Middle frontal gyrus (tissue), 1 donor: ENCODE measurements at regions not wholly inside any gene's neighbourhood (a gene's known extent, or its start where the extent isn't known, plus 50 kb on each side); places are given as distances from the start of the nearest gene placed in this dataset.

Experiments
- DNase-seq: peaks from one replicate; pipeline ENCODE4 v3.0.0-alpha.2; 2015; ENCODE audit warnings: low spot score; ENCODE audit errors: extremely low spot score

- DNase-seq = no peak
Measured at GRCh38 chr20:39248171-39248861, 286.2 kb downstream of the DHX35 start.

DNA sequence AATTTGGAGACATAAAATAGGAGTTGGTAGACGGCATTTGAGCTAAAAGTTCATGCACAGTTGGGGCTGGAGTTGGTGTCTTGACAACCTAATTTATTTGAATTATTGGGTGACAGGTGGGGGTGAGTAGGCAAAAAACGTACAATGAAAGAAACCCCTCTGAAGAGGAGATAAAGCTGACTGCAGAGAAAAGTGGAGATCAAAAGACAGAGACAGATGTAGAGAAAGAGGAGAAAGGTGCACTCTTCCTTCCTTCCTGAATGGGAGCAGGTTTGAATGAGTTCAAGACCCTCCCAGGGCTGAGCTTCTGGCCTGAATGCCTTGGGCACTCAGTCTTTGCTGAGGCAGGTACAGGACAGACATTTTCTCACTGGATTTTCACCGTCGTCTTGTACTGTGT, 284.3 kb downstream of the DHX35 start:
- no peak for DNase-seq

DNA sequence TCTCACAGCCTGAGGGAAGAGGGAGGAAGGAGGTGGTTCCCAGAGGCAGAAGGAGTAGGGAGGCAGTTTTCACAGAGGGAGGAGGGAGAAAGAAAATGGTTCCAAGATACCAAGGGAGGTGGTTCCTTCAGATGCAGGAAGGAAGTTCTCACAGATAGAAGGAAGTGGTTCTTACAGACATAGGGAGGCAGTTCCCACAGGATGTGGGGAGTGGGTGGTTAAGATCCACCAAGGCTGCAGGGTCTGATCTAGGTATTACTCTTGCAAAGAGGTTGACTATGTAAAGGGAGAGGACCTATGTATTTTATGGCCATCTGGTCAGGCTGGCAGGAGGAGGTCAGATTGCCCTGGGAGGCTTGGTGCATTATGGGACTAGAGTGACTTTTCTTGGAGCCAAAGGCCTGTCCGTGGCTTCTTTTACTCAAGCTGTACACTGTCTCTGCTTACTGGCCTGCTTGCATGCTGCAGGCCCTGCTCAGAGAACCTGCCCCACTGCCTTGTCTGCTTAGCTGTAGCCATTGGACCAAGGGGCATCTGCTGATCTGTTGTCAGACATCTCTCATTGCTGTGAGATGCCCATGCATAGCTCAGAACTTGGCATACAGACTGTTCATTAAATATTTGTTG, 283.7 kb downstream of the DHX35 start:
- no peak for DNase-seq

DNA sequence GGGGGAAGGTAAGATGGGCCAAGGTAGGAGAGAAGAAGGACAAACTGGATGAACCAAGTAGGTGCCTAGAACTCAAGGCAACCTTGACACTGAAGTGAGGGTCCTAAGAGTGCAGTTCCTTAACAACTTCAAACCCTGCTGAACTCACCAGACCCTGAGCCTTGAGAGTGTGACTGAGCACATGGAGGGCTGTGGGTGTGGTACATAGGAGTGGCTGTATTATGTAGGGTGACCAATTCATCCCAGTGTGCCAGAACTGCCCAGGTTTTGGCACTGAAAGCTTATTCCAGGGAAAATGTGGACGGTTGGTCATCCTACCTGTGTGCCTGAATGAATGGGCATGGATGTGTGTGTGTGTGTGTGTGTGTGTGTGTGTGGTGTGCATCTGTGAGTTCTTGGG, 281.8 kb downstream of the DHX35 start:
- DNase-seq = no peak

- DNase-seq = no peak
Measured at GRCh38 chr20:39242614-39243013, 280.5 kb downstream of the DHX35 start.

GRCh38 chr20:39234520-39235095, 272.5 kb downstream of the DHX35 start:
- DNase-seq = no peak

DNA sequence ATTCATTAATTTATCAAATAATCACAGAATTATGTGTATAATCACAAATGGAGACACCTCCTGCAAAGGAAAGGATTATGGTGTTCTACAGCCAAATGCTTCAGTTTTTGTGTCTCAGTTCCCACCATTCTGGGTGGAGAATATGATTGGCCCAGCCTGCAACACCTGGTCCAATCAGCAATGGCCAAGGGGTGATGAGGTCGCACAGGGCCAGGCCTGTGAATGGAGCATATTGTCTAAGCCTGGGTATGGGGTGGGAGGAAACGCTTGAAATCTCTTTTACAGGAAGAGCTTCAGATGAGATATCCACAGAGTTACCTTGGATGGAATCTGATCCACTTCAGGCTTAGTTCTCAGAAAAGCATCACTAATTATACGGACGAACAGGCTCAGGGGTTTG, 271.6 kb downstream of the DHX35 start:
- DNase-seq = no peak

- DNase-seq = no peak
Measured at GRCh38 chr20:39227416-39227815, 265.3 kb downstream of the DHX35 start.

DNA sequence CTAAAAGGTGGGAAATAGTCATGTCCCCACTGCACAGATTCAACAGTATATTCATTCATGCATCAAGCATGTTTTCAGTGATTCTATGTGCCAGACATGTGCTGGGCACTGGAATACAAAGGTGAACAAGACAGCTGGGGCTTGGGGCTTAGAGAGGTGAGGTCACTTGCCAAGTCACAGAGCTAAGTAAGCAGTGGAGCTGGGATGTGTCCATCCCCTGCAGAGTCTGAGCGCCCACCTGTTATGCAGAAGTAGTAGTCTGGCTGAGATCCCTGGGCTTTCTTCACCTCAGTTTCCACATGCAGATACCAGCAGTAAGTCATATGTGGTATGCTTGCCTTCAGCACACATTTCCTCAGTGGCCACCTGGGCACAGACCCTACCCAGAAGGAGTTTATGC, 263.8 kb downstream of the DHX35 start:
- DNase-seq = no peak

GRCh38 chr20:39225536-39225935, 263.4 kb downstream of the DHX35 start:
- no peak for DNase-seq

- no peak for DNase-seq
Measured at GRCh38 chr20:39222101-39222500, 260.0 kb downstream of the DHX35 start.

DNA sequence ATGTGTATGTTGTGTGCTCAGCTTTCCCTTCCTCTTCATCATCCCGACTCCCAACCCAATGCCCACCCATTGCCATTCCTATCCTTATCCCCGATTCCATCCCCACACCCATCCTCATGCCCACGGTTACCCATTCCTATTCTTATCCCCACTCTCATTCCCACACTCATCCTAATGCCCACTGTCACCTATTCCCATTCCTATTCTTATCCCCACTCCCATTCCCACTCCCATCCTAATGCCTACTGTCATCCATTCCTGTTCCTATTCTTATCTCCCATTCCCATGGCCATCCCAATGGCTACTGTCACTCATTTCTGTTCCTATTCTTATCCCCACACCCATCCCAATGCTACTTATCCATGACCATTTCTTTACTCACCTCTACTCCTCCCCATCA, 254.1 kb downstream of the DHX35 start:
- DNase-seq = no peak

DNA sequence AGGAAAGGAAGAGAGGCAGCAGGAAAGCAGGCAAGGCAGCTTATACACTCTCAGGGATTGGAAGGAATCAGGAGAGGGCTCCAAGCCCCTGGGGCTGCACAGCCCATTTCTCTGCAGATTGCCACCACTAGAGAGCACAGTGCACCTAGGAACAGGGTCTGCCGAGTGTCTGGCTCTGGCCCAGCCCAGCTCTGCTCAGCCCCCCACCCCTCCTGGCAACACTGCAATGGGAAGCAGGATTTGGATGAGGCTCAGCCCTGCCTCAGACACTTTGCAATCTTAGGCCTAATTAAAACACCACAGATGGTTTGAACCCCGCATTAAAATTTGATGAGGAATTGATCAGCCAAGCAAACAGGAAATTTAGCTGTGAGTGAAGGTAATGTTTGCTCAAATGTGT, 252.7 kb downstream of the DHX35 start:
- no peak for DNase-seq

DNA sequence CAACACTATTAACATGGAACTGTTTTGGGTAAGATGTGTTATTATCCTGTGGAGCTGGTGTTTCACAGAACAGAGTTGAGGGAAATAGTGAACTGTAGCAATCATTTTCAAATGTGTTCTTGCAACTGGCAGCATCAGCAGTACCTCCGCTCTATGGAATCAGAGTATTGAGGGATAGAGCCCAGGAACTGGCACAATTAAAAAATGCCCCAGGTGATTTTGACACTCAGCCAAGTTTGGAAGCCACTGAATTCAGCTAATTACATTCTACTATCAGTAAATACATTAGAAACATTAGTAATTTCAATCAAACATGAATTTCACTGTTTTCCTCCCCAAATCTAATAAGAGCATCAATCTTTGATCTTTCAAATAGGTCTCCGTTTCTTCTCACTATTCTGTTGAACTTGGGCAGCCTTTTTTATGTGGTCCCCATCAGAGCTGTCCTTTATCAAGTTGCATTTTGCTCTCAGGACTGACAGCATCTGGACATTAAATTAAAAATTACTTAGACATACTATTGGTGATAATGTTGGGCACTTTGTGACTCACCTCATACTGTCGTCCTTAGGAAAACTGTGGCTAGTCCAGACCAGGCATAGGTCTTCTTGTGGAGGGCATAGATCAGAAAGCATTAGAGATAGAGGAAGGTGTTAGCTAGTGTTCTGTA, 251.5 kb downstream of the DHX35 start:
- DNase-seq = no peak

DNA sequence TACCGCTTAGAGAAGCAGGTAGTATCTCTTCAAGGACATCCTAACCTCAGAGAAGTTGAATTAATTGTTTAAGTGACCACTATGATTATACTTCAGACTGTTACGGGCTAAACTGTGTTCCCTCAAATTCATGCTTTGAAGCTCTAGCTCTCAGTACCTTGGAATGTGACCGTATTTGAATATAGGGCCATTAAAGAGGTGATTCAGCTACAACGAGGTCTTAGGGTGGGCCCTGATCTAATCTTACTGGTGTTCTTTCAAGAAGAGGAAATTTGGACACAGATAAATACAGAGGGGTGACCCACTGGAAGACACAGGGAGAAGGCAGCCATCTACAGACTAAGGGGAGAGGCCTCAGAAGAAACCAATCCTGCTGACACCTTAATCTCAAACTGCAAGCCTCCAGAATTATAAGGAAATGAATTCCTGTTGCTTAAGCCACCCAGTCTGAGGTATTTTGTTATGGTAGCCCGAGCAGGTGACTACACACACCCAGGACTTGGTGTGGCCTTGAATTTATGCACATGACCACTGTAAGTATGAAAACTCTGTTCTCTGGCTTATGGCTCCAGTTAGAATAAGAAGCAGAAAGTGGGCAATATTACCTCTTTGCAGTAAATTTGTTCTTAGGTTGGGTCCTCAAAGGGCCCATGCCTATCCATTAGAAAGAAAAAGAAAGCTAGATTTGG, 249.1 kb downstream of the DHX35 start:
- DNase-seq = no peak

GRCh38 chr20:39210341-39211036, 248.3 kb downstream of the DHX35 start:
- DNase-seq = no peak

GRCh38 chr20:39206899-39207564, 244.9 kb downstream of the DHX35 start:
- no peak for DNase-seq

- DNase-seq = no peak
Measured at GRCh38 chr20:39195582-39196021, 233.5 kb downstream of the DHX35 start.

- DNase-seq = no peak
Measured at GRCh38 chr20:39190666-39191570, 228.8 kb downstream of the DHX35 start.
